HG03575 (cell line): ENCODE measurements at regions not wholly inside any gene's neighbourhood (a gene's known extent, or its start where the extent isn't known, plus 50 kb on each side); places are given as distances from the start of the nearest gene placed in this dataset.
A peak's percentile ranks its signal among the peaks of the same experiment; 100 is the strongest.

Experiments
- ATAC-seq: cut with Tn5 transposase; IDR thresholded peaks from one replicate; pipeline ENCODE4 v1.9.1; 2021; ENCODE audit not compliant: unreplicated experiment, insufficient number of reproducible peaks, low FRiP score; ENCODE audit errors: extremely low read depth

GRCh38 chr4:26124753-26125321 lies 196.0 kb upstream of the RBPJ start:
- ATAC-seq: no peak

GRCh38 chr4:26126143-26126718 lies 194.6 kb upstream of the RBPJ start:
- peak; percentile 30 for ATAC-seq

- ATAC-seq: no peak
These were observed 193.8 kb upstream of the RBPJ start for GRCh38 chr4:26126994-26127393.

- no peak for ATAC-seq
These were observed 192.9 kb upstream of the RBPJ start for GRCh38 chr4:26127851-26128337.

GRCh38 chr4:26130173-26130572 lies 190.6 kb upstream of the RBPJ start:
- peak; percentile 56 for ATAC-seq

GRCh38 chr4:26130841-26131432 lies 189.9 kb upstream of the RBPJ start:
- no peak for ATAC-seq

- ATAC-seq: peak; percentile 29
These were observed 189.1 kb upstream of the RBPJ start for GRCh38 chr4:26131711-26132110.

- no peak for ATAC-seq
These were observed 188.0 kb upstream of the RBPJ start for GRCh38 chr4:26132858-26133257.

- no peak for ATAC-seq
These were observed 187.0 kb upstream of the RBPJ start for GRCh38 chr4:26133840-26134239.

GRCh38 chr4:26135331-26135730 lies 185.5 kb upstream of the RBPJ start:
- no peak for ATAC-seq

- no peak for ATAC-seq
These were observed 184.2 kb upstream of the RBPJ start for GRCh38 chr4:26136615-26137014.

GRCh38 chr4:26137288-26137687 lies 183.5 kb upstream of the RBPJ start:
- ATAC-seq: no peak

- ATAC-seq: no peak
These were observed 181.4 kb upstream of the RBPJ start for GRCh38 chr4:26139310-26139924.

- ATAC-seq: no peak
These were observed 180.5 kb upstream of the RBPJ start for GRCh38 chr4:26140150-26140898.

GRCh38 chr4:26141051-26141721 lies 179.6 kb upstream of the RBPJ start:
- no peak for ATAC-seq

GRCh38 chr4:26141911-26142638 lies 178.7 kb upstream of the RBPJ start:
- no peak for ATAC-seq

- ATAC-seq: no peak
These were observed 176.2 kb upstream of the RBPJ start for GRCh38 chr4:26144526-26145155.

GRCh38 chr4:26145212-26145611 lies 175.6 kb upstream of the RBPJ start:
- ATAC-seq: no peak
